HG03175 (cell line): ENCODE measurements at regions not wholly inside any gene's neighbourhood (a gene's known extent, or its start where the extent isn't known, plus 50 kb on each side); places are given as distances from the start of the nearest gene placed in this dataset.

Experiments
- ATAC-seq: cut with Tn5 transposase; IDR thresholded peaks from one replicate; pipeline ENCODE4 v1.9.1; 2021; ENCODE audit warnings: mild to moderate bottlenecking, moderate library complexity; ENCODE audit not compliant: unreplicated experiment

DNA sequence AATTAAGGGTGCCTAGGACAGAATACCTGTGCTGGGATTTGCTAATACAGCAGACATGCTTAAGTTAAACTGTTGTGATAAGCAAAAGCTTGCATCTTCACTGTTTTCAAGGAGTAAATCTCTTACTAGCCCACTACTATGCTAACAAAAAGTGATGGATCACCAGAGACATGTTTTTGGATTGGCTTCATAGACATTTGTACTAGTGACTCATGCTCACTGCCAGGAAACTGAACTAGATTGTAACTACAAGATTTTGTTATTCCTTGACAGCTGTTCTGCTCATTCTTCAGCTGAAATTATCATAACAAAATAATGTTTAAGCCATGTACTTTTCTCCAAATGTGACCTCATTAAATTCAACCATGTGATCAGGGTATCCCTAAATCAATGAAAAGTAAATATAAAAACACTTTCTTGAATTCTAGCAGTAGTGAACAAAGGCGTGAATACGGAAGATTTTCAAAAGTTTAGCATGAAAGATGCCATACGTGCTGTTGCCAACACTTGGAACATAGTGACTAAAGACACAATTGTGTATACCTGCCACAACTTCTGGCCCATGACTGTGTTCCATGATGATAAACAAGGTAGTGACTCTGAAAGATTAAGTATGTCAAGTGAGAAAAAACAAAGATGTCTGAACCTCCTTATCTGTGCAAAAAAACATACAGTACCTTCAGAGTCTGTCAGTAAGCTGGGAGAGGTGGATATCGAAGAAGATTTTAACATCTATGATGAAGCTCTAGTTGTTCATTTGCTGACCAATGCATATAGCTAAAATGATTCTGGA, 154.0 kb downstream of the BTC start:
- ATAC-seq, result no peak

DNA sequence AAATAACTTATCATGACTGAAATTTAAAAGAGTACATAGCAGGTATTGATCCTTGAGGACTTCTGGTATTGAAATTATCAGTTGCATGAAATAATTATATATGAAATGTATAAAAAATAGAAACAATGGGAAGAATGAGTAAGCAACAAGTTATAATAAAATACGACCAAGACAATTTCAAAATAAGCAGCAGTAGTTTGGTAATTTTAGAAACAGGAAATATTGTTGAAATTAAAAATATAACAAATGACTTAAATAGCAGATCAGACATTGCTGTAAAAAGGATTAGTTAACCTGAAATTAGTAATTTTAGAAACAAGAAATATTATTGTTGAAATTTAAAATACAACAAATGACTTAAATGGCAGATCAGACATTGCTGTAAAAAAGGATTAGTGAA, 152.3 kb downstream of the BTC start:
- ATAC-seq, result no peak

DNA sequence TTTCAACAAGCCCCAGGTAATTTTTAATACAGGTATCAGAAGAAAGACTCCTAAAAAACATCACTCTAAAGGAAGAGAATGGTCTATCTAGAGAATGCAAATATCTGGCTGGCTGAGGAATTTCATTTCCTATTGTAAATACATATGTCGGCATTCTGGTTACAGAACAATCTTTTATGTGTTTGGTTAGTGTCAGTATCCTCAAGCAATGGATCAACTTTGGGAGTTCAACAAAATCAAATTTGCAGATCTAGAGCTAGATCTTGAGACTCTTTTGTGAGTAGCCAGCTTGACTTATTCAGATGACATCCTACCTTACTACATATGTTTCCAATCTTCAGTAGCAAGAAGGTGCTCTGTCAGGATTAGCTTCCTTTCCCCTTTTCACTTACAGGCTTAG, 145.1 kb downstream of the BTC start:
- ATAC-seq, result no peak

DNA sequence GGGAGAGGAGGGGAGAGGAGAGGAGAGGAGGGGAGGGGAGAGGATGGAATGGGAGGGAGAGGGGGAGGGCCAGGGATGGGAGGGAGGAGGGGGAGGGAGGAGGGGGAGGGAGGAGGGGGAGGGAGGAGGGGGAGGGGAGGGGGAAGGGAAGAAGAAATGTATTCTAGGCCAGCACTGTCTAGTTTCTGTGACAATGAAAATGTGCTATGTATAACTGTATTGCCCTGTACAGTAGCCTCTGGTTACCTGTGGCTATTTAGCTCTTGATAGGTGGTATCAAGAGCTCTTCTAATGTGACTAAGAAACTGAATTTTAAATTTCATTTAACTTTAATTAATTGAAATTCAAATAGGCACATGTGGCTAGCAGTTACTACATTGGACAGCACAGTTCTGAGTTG, 143.1 kb downstream of the BTC start:
- ATAC-seq, result no peak

DNA sequence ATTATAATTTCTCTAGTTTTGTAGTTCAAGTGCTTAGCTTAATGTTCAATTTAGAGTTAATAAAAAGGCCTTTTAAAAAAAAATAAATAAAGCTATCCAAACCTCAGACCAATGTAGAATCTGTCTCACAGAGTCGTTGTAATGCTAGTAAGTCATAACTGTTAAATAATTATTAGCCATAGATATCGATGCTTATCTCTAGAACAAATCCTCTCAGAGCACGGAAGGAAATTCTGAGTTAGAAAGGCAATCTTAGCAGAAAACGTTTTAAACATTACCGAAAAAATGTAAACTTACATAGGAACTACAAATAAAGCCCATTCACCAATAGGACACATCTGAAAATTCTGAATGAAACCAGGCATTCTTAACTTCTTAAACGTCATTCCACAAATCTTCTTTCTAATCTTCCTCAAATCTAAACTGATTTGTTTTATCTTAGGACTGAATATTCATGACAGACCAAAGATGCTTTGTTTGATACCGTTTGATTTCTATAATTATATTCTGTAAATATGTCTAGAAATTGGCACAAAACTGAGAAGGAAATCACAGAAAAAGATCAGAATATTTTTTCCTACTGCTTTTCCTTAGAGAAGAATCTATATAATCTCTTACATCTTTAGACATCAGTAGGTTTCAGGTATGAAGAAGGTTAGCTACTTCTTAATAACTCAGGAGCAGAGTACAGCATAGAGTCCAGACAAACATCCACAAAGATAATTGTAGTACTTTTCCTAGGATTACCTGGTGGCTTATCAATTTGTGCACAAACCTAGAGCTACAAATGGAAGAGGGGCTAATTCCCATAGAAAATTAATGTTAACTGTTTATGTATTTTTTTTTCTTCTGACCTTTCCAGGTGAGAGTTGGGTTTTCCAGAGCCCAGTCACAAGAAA, 140.7 kb downstream of the BTC start:
- ATAC-seq, result no peak

DNA sequence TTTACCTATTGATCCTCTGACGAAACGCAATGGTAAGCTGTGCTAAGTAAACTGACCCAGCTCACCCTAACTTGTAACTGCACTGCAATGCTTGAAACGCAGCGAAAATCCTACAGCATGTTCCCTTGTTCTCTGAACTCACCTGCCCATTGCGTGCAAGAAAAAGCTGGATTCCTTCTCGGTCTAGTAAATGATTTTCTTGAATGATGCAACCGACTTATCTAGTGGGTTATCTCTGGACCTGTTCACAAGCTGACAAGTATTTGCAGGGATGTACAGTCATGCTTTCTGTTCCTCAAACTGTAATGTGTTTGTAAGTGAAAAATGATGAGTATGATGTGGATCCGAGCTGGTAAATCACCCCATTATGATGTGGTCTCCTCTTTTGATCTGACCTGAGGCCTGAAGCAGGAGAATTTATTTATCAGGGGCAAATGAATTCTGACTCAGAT, 140.1 kb downstream of the BTC start:
- peak; percentile 51 for ATAC-seq

DNA sequence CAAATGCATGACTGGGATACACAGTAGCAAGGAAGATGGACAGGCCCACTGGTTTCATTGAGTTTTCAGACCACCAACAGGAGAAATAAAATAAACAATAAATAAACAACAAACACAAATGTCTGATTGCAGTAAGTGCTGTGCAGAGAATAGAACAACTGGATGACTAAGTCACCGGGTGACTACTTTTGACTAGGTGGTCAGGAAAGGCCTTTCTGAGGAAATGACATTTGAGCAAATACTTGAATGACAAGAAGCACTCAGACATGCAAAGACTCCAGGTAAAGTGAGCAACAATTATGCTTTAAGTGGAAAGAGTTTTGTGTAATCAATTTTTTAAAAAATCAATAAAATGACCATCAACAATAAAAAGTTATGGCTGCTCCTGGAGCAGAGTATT, 137.7 kb downstream of the BTC start:
- no peak for ATAC-seq

DNA sequence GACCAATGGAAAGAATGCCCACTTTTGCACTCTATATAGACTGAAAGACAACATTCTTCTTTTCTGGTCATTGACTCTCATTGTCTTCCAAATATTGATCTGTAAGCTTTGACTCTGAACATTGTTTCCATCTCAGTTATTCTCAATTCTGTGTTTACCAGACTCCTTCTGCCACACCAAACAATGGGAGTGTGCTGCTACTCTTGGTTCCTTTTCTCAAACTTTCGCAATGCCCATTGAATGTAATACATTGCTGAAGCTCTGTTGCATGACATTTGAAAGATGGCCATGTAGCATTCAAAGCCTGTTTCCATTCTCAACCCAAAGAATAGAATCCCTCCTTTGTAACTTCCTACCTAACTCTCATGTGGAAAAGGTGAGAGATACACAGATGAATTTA, 136.2 kb downstream of the BTC start:
- ATAC-seq, result no peak

DNA sequence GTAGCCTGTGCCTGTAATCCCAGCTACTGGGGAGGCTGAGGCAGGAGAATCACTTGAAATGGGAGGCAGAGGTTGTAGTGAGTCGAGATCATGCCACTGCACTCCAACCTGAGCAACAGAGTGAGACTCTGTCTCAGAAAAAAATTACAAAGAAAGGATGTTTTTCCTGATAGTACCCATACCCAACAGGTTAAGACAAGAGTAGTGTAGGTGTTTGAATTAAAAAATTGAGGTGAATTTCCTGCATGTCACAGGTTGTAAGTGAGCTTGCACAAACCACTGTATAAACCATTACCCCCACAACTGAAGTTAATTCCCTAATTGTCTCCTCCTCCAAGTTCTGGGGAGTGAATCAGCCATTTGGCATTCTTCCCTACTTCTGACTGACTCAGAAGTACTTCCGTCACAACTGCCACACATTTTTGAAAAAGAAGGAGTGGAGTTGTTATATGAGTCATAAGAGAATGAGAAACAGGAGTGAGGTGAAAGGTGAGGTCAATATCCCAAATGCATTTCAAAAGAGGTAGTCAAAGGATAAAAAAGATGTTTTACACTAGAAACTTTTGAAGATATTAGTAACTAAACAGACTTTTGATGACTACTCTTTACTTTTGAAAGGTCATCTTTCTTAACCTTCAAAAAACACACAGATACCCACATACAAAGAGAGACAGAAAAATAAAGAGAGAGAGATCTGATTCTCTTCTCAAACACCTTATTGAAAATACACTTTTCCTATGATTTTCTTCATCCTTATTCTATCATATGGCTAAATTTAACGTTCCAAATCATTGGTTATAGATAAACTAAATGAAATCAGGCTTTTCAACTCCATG, 134.5 kb downstream of the BTC start:
- ATAC-seq, result no peak

DNA sequence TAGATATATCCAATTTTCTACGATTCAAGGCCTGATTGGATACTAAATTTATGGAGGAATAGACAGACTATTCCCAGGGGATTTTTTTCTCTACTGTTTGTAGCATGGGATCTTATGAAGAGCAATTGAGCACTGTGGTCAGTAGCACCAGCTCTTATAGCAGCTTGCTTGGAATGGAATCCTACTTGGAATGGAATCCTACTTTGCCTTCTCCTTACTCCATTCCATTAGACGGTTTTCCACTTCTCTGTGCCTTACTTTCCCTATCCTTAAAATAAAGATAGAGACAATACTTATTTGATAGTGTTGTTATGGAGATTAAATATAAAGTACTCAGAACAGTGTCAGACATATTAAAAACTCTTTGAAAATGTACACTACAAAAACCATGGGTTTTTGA, 133.5 kb downstream of the BTC start:
- ATAC-seq, result no peak

DNA sequence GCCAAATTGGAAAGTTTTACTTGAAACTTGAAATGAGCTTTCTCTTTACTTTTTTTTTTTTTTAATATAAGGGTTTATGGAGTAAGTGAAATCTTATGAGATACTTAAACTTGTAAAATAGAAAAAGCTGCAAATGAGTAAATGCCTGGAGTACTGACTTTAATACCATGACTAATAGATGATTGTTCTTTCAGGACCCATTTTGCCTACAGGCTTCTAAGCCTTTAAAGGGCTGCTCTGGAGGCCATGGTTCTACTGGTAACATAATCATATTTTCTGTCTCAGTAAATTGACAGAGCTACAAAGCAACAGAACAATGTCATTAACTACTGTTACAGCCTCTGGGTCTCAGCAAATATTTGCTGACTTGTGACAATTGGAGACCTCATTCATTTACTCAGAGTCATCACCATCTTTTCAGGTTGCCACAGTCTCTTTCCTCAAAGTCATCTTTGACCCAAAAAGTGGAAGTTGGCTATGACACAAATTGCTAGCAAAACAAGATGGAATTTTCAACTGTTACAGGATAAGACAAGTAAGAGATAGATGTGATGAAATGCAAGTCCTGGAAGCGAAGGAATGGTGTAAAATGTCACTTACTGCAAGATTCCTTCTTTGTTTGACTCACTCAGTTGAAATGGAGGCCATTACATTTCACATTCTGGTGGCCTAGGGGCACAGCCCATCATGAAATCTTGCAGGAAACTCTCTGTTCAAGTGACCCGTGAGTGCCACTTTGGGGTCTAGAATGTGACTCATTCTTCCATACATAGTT, 132.7 kb downstream of the BTC start:
- no peak for ATAC-seq

DNA sequence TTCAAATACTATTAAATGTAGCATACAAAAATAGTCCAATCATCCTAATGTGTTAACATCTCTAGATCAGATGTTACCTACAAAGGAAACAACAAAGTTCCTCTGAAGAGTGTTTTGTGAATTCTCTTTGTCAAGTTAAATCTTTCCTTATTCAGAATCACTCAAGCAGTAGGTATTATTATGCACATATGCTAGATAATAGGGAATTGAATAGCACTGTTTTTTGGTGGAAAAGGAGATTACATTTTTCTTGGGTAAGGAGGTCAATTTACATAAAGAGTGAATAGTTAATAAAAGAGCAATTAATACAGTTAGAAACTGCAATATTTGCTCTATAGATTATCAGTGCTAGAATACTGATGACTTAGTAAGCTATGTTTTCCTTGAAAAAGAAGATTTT, 130.7 kb downstream of the BTC start:
- no peak for ATAC-seq

DNA sequence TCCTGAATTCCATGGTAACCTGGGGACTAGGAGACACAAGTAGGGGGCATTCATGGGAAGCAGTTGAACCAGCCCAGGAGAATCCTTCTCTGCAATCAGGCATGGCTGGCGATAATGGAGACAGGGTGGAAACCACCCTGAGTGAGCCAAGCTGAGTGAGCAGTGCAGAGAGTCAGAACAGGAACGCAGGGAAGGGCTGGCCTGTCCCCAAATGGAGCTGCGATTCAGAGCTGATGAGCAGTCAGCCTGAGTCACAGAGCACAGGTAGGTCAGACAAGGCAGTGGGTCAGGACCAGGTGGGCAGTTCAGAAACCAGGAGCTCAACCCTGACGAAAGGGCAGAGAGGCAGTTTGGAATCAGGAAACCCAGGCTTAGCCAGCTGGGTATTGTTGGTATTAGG, 129.0 kb downstream of the BTC start:
- no peak for ATAC-seq

DNA sequence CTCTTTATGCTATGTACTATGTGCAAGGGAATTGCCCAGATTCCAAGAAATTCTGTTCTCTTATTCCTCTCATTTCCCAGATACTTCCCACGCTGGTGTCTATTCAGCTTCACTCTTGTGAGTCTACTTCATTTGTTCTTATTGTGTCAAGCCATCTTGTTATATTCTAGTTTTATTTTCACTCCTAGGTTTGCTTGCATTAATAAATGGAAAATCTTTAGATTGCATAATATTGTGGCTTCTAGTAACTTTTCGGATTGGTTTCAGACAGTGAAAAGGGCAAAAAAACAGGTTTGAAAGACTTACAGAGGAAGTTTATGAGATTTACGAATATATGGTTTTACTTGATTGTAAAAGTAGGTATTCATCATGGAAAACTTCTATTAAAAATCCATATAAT, 128.4 kb downstream of the BTC start:
- ATAC-seq, result no peak

DNA sequence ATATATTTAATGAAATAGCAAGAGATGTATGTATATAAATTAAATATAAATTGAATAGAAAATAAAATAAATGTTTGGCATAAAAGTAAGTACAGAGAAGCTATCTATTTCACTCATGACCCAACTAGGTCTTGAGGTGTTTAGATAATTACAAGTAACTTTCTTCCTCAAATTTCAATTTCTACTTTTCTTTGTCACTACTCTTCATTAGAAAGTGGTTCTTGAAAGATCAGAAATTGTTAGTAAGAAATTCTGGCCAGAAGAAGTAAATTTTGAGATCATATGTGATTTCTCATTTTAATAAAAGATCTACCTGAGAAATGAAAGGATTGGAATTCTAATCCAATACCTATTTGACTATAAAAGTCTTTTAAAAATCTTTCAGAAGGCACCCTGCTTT, 126.9 kb downstream of the BTC start:
- ATAC-seq, result no peak

DNA sequence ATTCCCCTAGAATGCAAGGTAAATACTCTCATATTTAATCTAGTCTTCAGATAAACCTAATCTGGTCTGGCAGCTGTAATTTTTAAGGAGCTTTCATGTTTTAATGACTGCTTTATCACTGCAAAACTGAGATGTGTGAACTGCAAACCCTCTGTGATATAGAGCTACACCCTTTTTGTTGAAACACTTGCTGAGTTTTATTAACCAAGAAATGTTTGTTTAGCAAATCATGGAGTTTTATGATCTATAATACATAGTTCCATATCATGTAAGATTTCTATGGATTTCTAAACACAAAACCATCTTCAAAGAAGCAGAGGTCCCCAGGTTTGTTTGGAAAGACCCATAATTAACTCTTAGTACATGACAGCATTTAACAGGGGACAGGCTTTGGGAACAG, 126.4 kb downstream of the BTC start:
- ATAC-seq, result no peak

DNA sequence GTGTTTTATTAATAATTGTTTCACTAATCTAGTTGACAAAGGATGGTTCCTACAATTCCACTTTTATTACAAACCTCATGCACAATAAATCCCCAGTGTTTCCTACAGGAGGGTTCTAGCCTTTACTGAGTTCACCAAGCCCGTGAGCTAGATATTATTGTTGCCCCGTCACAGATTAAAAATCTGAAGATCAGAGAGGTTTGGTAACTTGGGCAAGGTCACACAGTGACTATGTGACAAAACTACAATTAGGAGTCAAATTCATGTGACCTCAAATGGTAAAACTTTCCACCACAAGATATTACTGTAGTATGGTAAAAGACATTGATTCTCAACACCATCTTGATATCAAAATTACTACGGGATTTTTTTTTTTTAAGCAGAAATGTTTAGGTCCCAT, 124.6 kb downstream of the BTC start:
- no peak for ATAC-seq

DNA sequence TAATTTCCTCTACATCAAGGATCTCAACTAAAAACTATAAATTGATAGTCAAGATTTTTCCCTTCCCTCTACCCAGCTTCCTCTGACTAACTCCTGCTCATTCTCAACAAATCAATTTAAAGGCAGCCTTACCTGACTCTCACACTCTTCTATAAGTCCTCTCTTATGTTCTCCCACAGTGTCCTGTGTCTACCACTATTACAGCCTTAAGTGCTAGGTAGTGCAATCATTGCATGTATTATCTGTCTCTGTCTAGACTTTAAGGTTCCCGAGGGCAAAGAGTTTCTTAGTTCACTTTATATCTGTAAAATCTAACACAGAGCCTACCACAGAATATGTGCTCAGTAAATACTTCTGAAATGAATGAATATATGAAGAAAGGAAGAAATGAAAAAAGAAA, 123.7 kb downstream of the BTC start:
- no peak for ATAC-seq

DNA sequence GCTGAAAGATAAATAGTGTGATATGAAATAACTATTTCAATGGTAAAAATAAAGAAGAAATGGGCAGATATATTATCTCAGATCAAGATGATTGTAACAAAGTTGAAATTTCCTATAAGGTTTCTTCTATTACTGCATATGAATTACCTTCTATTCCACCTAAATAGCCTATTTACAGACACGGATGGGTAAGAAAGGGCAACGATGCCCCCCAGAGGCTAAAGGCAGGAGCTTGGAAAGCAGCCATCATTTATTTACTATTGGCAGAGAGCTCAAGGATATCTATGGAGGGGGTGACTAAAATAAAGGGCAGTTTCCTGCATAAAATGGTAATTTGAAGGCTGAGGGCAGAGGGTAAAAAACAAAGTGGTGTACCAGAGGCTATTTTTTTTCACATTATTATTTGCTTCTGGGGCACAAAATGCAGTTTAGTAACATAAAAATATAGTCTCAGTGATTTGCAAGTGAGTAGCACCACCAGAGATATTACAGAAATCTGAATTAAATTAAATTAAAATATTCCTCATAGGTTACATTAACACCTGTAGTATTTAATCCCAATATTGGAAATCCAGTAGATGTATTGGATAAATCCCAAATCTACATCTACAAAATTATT, 123.1 kb downstream of the BTC start:
- no peak for ATAC-seq

DNA sequence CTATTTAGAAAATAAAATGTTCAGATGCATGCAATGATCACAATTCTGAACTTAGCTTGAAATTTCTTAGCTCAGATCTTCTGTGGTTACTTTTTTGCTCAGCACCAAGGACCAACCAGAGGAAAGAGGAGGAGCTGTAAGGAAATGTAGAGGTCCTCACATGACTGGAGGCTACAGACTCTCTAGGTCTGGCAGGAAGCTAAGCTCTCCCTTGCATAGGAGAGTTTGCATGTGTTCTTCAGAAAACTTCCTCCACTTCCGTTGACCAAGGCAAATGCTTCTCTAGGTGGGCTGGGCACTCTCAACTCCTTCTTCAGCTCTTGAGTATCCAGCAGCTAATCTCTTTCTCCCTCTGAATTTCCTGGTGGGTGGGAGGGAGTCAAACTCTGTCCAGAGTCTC, 119.6 kb downstream of the BTC start:
- no peak for ATAC-seq
